Trophoblast cell (in vitro differentiated cells and primary cell): ENCODE measurements at regions not wholly inside any gene's neighbourhood (a gene's known extent, or its start where the extent isn't known, plus 50 kb on each side); places are given as distances from the start of the nearest gene placed in this dataset.

Experiments used
- DNase-seq, 2 donors: peaks; one replicate each; pipeline ENCODE4 v3.0.0-alpha.2; 2016
- H2AFZ ChIP-seq: 2 replicates; pipeline ENCODE4 v1.6.1; 2013; ENCODE audit warnings: low read length, moderate library complexity, mild to moderate bottlenecking; ENCODE audit not compliant: insufficient read depth, poor library complexity
- H2AK5ac ChIP-seq: 2 replicates; pipeline ENCODE4 v1.6.1; 2013; ENCODE audit warnings: mild to moderate bottlenecking, low read length
- H2BK120ac ChIP-seq: 2 replicates; pipeline ENCODE4 v1.6.1; 2013; ENCODE audit warnings: low read length, mild to moderate bottlenecking, moderate library complexity; ENCODE audit not compliant: insufficient read depth, poor library complexity
- H2BK12ac ChIP-seq: 2 replicates; pipeline ENCODE4 v1.6.1; 2013; ENCODE audit warnings: mild to moderate bottlenecking, low read length, moderate library complexity
- H2BK5ac ChIP-seq: 2 replicates; pipeline ENCODE4 v1.6.1; 2013; ENCODE audit warnings: low read length, low read depth, moderate library complexity, mild to moderate bottlenecking; ENCODE audit not compliant: poor library complexity
- H3K14ac ChIP-seq: 2 replicates; pipeline ENCODE4 v1.6.1; 2013; ENCODE audit warnings: mild to moderate bottlenecking, low read length
- H3K18ac ChIP-seq: 2 replicates; pipeline ENCODE4 v1.6.1; 2013; ENCODE audit warnings: mild to moderate bottlenecking, low read length
- H3K23ac ChIP-seq: 2 replicates; pipeline ENCODE4 v1.6.1; 2013; ENCODE audit warnings: low read length
- H3K27ac ChIP-seq: 2 replicates; pipeline ENCODE4 v1.5.1; 2013; ENCODE audit warnings: low read depth, mild to moderate bottlenecking, inconsistent platforms, low read length, moderate library complexity
- H3K27me3 ChIP-seq: 2 replicates; pipeline ENCODE4 v1.6.1; 2013; ENCODE audit warnings: inconsistent platforms, mild to moderate bottlenecking, low read length, moderate library complexity; ENCODE audit not compliant: insufficient read depth
- H3K36me3 ChIP-seq, 2 experiments: 1 replicate in 1 of 2; 2 replicates in 1 of 2; pipeline ENCODE4 v1.6.1; 2013; ENCODE audit warnings: low read length in 2 of 2, mild to moderate bottlenecking in 2 of 2, moderate library complexity in 1 of 2; ENCODE audit not compliant: insufficient read depth in 2 of 2, control insufficient read depth in 1 of 2
- H3K4ac ChIP-seq: 2 replicates; pipeline ENCODE4 v1.6.1; 2013; ENCODE audit warnings: low read depth, mild to moderate bottlenecking, low read length, moderate library complexity
- H3K4me1 ChIP-seq, 2 experiments: 1 replicate in 1 of 2; 2 replicates in 1 of 2; pipeline ENCODE4 v1.6.1; 2013; ENCODE audit warnings: low read length in 2 of 2, mild to moderate bottlenecking in 2 of 2, moderate library complexity in 1 of 2; ENCODE audit not compliant: insufficient read depth in 2 of 2, control insufficient read depth in 1 of 2
- H3K4me2 ChIP-seq: 2 replicates; pipeline ENCODE4 v1.6.1; 2013; ENCODE audit warnings: inconsistent platforms, mild to moderate bottlenecking, low read length, moderate library complexity
- H3K4me3 ChIP-seq: 2 replicates; pipeline ENCODE4 v1.5.1; 2013; ENCODE audit warnings: mild to moderate bottlenecking, low read depth, low read length, inconsistent platforms
- H3K79me1 ChIP-seq: one replicate; pipeline ENCODE4 v1.6.1; 2013; ENCODE audit warnings: low read length
- H3K79me2 ChIP-seq: 2 replicates; pipeline ENCODE4 v1.6.1; 2013; ENCODE audit warnings: low read length, mild to moderate bottlenecking; ENCODE audit not compliant: control insufficient read depth, insufficient read depth, poor library complexity
- H3K9ac ChIP-seq: 2 replicates; pipeline ENCODE4 v1.6.1; 2013; ENCODE audit warnings: mild to moderate bottlenecking, low read length
- H3K9me3 ChIP-seq: 2 replicates; pipeline ENCODE4 v1.6.1; 2013; ENCODE audit warnings: low read depth, mild to moderate bottlenecking, control low read depth, inconsistent platforms, low read length; ENCODE audit not compliant: insufficient read depth
- H4K12ac ChIP-seq: 2 replicates; pipeline ENCODE4 v1.6.1; 2013; ENCODE audit warnings: low read depth, mild to moderate bottlenecking, low read length, moderate library complexity
- H4K8ac ChIP-seq: 2 replicates; pipeline ENCODE4 v1.6.1; 2013; ENCODE audit warnings: low read depth, mild to moderate bottlenecking, low read length, moderate library complexity
- H4K91ac ChIP-seq: one replicate; pipeline ENCODE4 v1.6.1; 2013; ENCODE audit warnings: low read depth, mild to moderate bottlenecking, low read length, moderate library complexity
- WGBS: extraction: QIAGEN DNeasy Blood & Tissue Kit; methylation state at CpG from one replicate; pipeline ENCODE4 v1.1.7; 2013; ENCODE audit warnings: missing lambda C conversion rate; ENCODE audit not compliant: insufficient read length, insufficient coverage; ENCODE audit errors: extremely low coverage; 5-methylcytosine and 5-hydroxymethylcytosine counted together

DNA sequence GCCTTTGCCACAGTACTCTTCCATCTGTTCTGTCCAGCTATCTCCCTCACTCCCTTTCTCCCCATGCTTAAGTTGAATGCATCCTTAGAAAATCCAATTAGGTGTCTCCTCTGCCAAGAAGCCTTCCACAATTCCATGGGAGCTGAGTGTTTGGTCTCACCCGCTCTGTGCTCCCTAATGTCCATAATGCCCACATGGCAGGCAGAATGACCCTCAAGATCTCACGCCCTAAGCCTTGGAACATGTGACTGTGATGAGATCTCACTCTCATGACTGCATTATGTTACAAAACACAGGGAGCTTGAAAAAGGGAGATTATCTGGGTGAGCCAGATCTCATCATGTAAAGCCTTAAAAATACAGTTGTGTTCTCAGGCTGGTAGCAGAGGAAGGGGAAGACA lies 229.4 kb downstream of the OMA1 start:
- no peak overlapping the region for H3K23ac ChIP-seq
- no peak overlapping the region for H3K27ac ChIP-seq
- H2AK5ac ChIP-seq = no peak overlapping the region
- no peaks in the 10 kb centered on the region for H3K79me1 ChIP-seq
- WGBS = no CpG with 5 or more reads among the region's 2 CpGs
- no peak overlapping the region for H2AFZ ChIP-seq
- no peak overlapping the region for H4K12ac ChIP-seq
- H3K36me3 ChIP-seq = no peaks in the 10 kb centered on the region
- no peak for DNase-seq
- H3K9me3 ChIP-seq = peaks cover 4% of the 10 kb centered on the region
- H3K4me1 ChIP-seq = no peaks in the 10 kb centered on the region
- H2BK120ac ChIP-seq = no peak overlapping the region
- H2BK5ac ChIP-seq = no peak overlapping the region
- no peak overlapping the region for H3K4ac ChIP-seq
- no peak overlapping the region for H3K4me2 ChIP-seq
- H3K4me3 ChIP-seq = no peak overlapping the region
- H3K14ac ChIP-seq = no peak overlapping the region
- H3K79me2 ChIP-seq = no peaks in the 10 kb centered on the region
- no peaks in the 10 kb centered on the region for H3K27me3 ChIP-seq
- no peak overlapping the region for H4K91ac ChIP-seq
- H3K9ac ChIP-seq = no peak overlapping the region
- H4K8ac ChIP-seq = no peak overlapping the region
- H2BK12ac ChIP-seq = no peak overlapping the region
- no peak overlapping the region for H3K18ac ChIP-seq

DNA sequence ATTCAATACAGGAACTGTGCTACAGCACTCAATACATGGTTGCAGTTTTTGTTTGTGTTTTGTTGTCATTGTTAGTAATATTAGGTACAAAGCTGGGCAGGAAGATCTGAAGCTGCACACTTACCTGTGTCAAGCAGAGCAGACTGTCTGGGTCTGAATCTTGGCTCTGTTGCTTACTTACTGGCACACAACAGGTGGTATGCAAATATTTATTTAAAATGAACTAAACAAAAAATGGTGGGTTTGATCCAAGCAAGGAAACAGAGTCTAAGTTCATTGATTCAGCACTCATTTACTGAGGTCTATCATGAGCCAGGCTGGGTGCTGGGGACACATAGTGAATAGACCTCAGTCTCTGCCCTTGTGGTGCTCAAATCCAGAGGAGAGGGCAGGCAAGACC lies 230.4 kb downstream of the OMA1 start:
- no peaks in the 10 kb centered on the region for H3K36me3 ChIP-seq
- H3K4me1 ChIP-seq = peaks cover 2 to 3% of the 10 kb centered on the region in 2 experiments
- no peak overlapping the region for H2BK5ac ChIP-seq
- H3K9me3 ChIP-seq = no peaks in the 10 kb centered on the region
- H2BK120ac ChIP-seq = no peak overlapping the region
- no peak overlapping the region for H4K91ac ChIP-seq
- H4K12ac ChIP-seq = no peak overlapping the region
- H3K18ac ChIP-seq = no peak overlapping the region
- no peaks in the 10 kb centered on the region for H3K79me1 ChIP-seq
- no peaks in the 10 kb centered on the region for H3K79me2 ChIP-seq
- H3K23ac ChIP-seq = no peak overlapping the region
- no peak overlapping the region for H3K4me2 ChIP-seq
- DNase-seq = no peak
- H2BK12ac ChIP-seq = no peak overlapping the region
- H3K9ac ChIP-seq = no peak overlapping the region
- no peak overlapping the region for H2AFZ ChIP-seq
- no peak overlapping the region for H3K4me3 ChIP-seq
- H3K27me3 ChIP-seq = no peaks in the 10 kb centered on the region
- no peak overlapping the region for H3K14ac ChIP-seq
- H4K8ac ChIP-seq = no peak overlapping the region
- H3K27ac ChIP-seq = no peak overlapping the region
- H3K4ac ChIP-seq = no peak overlapping the region
- no peak overlapping the region for H2AK5ac ChIP-seq

DNA sequence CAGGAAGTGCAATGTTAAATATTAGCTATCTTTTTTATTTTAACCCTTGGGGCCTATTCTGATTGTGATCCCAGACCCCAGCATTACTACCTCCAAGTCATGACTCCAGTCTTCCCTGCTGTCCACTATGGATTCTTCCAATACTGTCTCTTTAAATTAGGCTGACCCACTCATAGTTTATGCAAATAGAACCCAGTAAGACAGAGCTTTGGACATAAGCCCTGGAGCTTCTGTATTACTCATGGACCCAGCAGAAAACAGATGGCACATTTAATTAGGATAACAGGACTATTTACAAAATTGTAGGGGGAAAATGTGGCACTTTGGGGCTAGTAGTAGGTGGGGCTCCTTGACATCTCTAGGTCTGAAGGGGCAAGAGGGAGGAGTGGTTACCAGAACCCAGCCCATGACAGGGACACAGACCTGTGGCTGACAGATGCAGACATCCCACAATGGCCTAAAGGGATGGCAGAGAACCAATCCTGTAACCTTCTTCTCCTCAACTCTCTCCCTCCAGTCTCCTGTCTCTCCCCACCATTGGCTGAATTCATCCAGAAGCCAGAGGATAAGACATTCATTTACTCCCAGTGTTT lies 233.5 kb downstream of the OMA1 start:
- H3K23ac ChIP-seq = no peak overlapping the region
- H4K12ac ChIP-seq = no peak overlapping the region
- H3K27me3 ChIP-seq = no peaks in the 10 kb centered on the region
- no peak for DNase-seq
- no peaks in the 10 kb centered on the region for H3K36me3 ChIP-seq
- no peak overlapping the region for H3K27ac ChIP-seq
- no peak overlapping the region for H2BK120ac ChIP-seq
- H3K4me3 ChIP-seq = no peak overlapping the region
- no peaks in the 10 kb centered on the region for H3K79me1 ChIP-seq
- H2BK5ac ChIP-seq = no peak overlapping the region
- no peaks in the 10 kb centered on the region for H3K9me3 ChIP-seq
- no peak overlapping the region for H3K4me2 ChIP-seq
- H2AK5ac ChIP-seq = no peak overlapping the region
- no peak overlapping the region for H2AFZ ChIP-seq
- H3K9ac ChIP-seq = no peak overlapping the region
- no peak overlapping the region for H2BK12ac ChIP-seq
- no peak overlapping the region for H4K8ac ChIP-seq
- H3K18ac ChIP-seq = no peak overlapping the region
- H3K79me2 ChIP-seq = no peaks in the 10 kb centered on the region
- no peak overlapping the region for H3K4ac ChIP-seq
- H3K4me1 ChIP-seq = peaks cover 5 to 7% of the 10 kb centered on the region in 2 experiments
- H4K91ac ChIP-seq = no peak overlapping the region
- no peak overlapping the region for H3K14ac ChIP-seq

DNA sequence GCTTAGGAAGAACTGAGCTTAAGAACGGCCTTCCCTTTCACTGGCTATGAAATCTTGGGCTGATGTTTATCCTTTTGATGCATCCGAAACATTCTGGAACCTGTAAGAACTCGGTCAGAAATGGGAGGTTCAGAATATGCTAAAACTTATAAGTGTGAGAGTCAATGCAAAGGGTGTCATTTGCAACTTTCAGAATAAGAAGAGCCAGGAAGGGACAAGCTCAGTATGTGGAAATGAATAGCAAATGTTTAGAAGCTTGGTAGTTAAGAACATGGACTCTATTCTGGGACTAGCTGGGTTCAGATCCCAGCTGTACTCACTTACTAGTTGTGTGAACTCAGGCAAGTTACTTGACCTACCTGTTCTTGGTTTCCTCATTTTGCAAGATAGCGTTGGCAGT lies 234.1 kb downstream of the OMA1 start:
- Histone ChIP-seq H3K9me3 (no peaks in the 10 kb centered on the region), H4K91ac (no peak overlapping the region), H3K14ac (no peak overlapping the region), H2BK12ac (no peak overlapping the region), H3K79me1 (no peaks in the 10 kb centered on the region), H3K4me2 (no peak overlapping the region), H2BK5ac (no peak overlapping the region), H2AFZ (no peak overlapping the region), H3K36me3 (no peaks in the 10 kb centered on the region), H3K79me2 (no peaks in the 10 kb centered on the region), H3K4me1 (peaks cover 5 to 7% of the 10 kb centered on the region in 2 experiments), H3K4ac (no peak overlapping the region), H3K9ac (no peak overlapping the region), H2BK120ac (no peak overlapping the region), H3K4me3 (no peak overlapping the region), H4K8ac (no peak overlapping the region), H3K27ac (no peak overlapping the region), H2AK5ac (no peak overlapping the region), H3K27me3 (no peaks in the 10 kb centered on the region), H3K23ac (no peak overlapping the region), H4K12ac (no peak overlapping the region), H3K18ac (no peak overlapping the region)
- DNase-seq = no peak
- WGBS = no CpG with 5 or more reads among the region's 4 CpGs
